ENCODE measurements at regions not wholly inside any gene's neighbourhood (a gene's known extent, or its start where the extent isn't known, plus 50 kb on each side); places are given as distances from the start of the nearest gene placed in this dataset.
A peak's percentile ranks its signal among the peaks of the same experiment; 100 is the strongest.

DNA sequence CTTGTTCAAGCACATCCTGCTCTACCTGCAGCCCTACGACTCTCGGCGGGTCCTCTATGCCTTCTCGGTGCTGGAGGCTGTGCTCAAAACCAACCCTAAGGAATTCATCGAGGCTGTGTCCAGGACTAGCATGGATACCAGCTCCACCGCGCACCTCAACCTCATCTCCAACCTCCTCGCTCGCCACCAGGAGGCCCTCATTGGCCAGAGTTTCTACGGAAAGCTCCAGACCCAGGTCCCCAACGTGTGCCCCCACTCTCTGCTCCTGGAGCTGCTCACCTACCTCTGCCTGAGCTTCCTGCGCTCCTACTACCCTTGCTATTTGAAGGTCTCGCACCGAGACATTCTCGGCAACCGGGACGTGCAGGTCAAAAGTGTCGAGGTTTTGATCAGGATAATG is 74.3 kb upstream of the MORC3 start:
- TF ChIP-seq, protein P1, sequence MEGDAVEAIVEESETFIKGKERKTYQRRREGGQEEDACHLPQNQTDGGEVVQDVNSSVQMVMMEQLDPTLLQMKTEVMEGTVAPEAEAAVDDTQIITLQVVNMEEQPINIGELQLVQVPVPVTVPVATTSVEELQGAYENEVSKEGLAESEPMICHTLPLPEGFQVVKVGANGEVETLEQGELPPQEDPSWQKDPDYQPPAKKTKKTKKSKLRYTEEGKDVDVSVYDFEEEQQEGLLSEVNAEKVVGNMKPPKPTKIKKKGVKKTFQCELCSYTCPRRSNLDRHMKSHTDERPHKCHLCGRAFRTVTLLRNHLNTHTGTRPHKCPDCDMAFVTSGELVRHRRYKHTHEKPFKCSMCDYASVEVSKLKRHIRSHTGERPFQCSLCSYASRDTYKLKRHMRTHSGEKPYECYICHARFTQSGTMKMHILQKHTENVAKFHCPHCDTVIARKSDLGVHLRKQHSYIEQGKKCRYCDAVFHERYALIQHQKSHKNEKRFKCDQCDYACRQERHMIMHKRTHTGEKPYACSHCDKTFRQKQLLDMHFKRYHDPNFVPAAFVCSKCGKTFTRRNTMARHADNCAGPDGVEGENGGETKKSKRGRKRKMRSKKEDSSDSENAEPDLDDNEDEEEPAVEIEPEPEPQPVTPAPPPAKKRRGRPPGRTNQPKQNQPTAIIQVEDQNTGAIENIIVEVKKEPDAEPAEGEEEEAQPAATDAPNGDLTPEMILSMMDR (IDR thresholded peaks at IDR 0.05): no peak
- no peak for TF ChIP-seq POLR2A (IDR thresholded peaks at IDR 0.05)
- Histone ChIP-seq H3K36me3 (replicated peaks in 1 of 2; ENCODE audit: insufficient read depth in 1 of 2, low read depth in 2 of 2) (peaks cover 0 to 2% of the 10 kb centered on the region in 2 donors), H3K27me3 (no peaks in the 10 kb centered on the region), H3K4me3 (no peak overlapping the region), H3K4me1 (peaks cover 13% of the 10 kb centered on the region), H3K27ac (peak overlapping the region in 3 of 4 donors; percentile 32 to 69 (median 66)), H3K9me3 (no peaks in the 10 kb centered on the region)
- no peak for DNase-seq
- WGBS, 2 donors: 90 to 96% methylated on average over 13 to 18 of the region's 18 CpGs
- intact Hi-C loops (cut with DNase I): no loop called here
- ATAC-seq: no peak

DNA sequence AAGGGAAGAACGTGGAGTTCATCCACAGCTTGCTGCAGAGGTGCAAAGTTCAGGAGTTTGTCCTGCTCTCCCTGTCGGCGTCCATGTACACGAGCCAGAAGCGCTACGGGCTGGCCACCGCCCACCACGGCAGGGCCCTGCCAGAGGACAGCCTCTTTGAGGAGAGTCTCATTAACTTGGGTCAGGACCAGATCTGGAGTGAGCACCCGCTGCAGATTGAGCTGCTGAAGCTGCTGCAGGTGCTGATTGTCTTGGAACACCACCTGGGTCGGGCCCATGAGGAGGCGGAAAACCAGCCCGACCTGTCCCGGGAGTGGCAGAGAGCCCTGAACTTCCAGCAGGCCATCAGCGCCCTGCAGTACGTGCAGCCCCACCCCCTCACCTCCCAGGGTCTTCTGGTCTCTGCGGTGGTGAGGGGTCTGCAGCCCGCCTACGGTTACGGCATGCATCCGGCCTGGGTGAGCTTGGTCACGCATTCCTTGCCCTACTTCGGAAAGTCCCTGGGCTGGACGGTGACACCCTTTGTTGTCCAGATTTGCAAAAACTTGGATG is 73.8 kb upstream of the MORC3 start:
- H3K4me1 ChIP-seq: peaks cover 13% of the 10 kb centered on the region
- intact Hi-C loops (cut with DNase I): no loop called here
- peak in 1 of 3 donors; percentile 24 for TF ChIP-seq POLR2A (IDR thresholded peaks at IDR 0.05)
- TF ChIP-seq, protein P1 (IDR thresholded peaks at IDR 0.05): no peak
- peak; percentile 30 to 59 (median 42) for DNase-seq
- peak overlapping the region in 3 of 4 donors; percentile 32 to 69 (median 66) for H3K27ac ChIP-seq
- no peaks in the 10 kb centered on the region for H3K27me3 ChIP-seq
- ATAC-seq: peak; percentile 76
- peaks cover 0 to 2% of the 10 kb centered on the region in 2 donors for H3K36me3 ChIP-seq (replicated peaks in 1 of 2; ENCODE audit: insufficient read depth in 1 of 2, low read depth in 2 of 2)
- no peak overlapping the region for H3K4me3 ChIP-seq
- H3K9me3 ChIP-seq: no peaks in the 10 kb centered on the region
- WGBS, 2 donors: 53% methylated on average over 9 to 23 of the region's 23 CpGs

DNA sequence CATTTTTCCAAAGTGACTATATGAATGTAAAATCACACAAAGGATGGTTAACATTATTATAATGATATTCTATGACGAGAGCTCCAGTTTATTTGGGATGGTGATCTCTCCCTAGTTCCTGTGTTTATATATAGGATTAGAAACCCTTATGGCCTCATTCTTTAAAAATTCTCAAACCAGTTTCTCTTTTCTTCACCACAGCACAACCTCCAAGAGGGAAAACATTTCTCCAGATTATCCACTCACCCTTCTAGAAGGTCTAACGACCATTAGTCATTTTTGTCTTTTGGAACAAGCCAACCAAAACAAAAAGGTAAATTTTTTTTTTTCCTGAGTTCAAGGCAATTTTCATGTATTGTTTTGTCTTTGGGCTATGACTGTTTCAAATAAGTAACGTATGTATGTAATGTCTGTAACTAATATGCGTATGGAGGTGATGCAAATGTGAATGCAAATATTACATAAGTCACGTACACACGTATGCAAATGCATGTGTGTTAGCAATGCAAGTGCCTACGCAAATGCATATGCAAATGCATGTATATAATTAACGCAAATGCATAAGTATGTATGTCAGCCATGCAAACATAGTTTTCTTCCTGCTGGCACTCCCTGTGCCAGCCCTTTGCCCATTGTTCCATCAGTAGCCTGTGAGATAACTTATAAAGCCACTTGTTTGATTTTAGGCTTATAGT is 72.5 kb upstream of the MORC3 start:
- 90% methylated on average over 8 of the region's 8 CpGs for WGBS, 2 donors
- Histone ChIP-seq H3K4me1 (peaks cover 13% of the 10 kb centered on the region), H3K4me3 (no peak overlapping the region), H3K9me3 (no peaks in the 10 kb centered on the region), H3K27me3 (no peaks in the 10 kb centered on the region), H3K36me3 (replicated peaks in 1 of 2; ENCODE audit: insufficient read depth in 1 of 2, low read depth in 2 of 2) (peaks cover 0 to 2% of the 10 kb centered on the region in 2 donors), H3K27ac (no peak overlapping the region)
- DNase-seq (no peak), ATAC-seq (no peak)
- intact Hi-C loops (cut with DNase I): no loop called here
- no peak for TF ChIP-seq POLR2A (IDR thresholded peaks at IDR 0.05)
- TF ChIP-seq, protein P1 (IDR thresholded peaks at IDR 0.05): no peak

DNA sequence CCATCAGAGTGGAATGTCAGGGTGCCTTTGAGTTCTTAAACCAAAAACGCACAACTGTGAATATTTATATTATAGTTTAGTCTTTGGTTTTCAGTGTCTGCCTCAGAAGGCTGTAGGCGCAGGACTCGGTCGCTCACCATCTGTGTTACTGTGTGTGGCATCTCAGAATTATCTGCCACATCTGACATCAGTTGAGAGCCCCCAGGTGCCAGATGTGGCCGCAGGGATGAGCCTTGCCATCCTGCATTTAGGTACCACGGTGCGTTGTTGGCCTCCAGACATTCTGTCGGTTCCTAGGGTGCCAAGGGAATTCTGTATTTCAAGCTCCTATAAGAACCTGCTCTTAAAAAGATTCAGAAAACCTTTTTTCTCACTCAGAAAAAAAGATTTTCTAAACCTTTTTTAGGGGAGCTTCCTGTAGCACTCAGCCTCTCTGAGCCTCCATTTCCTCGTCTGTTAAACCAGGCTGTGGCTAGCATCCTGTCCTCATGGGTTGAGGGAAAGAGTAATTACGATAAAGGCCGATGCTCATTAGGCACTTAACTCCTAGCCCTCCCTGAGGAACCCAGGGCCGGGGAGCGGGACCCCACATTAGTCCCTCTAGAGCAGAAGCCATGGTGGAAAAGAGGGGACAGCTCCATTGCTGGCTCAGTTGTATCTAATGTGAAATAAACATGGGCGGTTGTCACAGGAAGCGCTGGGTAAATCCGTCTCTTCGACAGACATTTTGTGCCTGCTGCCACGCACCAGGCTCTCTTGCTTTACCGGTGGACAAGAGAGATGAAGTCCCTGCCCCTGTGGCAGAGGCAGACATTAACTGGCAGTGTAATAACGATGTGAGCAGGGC is 70.2 kb upstream of the MORC3 start:
- no peak overlapping the region for H3K4me3 ChIP-seq
- ATAC-seq (no peak), DNase-seq (no peak)
- H3K9me3 ChIP-seq: no peaks in the 10 kb centered on the region
- H3K27ac ChIP-seq: no peak overlapping the region
- peaks cover 0 to 2% of the 10 kb centered on the region in 2 donors for H3K36me3 ChIP-seq (replicated peaks in 1 of 2; ENCODE audit: insufficient read depth in 1 of 2, low read depth in 2 of 2)
- 87 to 90% methylated on average over 18 to 20 of the region's 20 CpGs for WGBS, 2 donors
- H3K4me1 ChIP-seq: peaks cover 13% of the 10 kb centered on the region
- intact Hi-C loops (cut with DNase I): no loop called here
- H3K27me3 ChIP-seq: no peaks in the 10 kb centered on the region
- no peak for TF ChIP-seq POLR2A (IDR thresholded peaks at IDR 0.05)
- TF ChIP-seq, protein P1 (IDR thresholded peaks at IDR 0.05): no peak
